Activated T-cell treated with anti-CD3 and anti-CD28 coated beads, Interleukin-2, amount 50 U/mL, for 4 hours (primary cell): ENCODE measurements at regions not wholly inside any gene's neighbourhood (a gene's known extent, or its start where the extent isn't known, plus 50 kb on each side); places are given as distances from the start of the nearest gene placed in this dataset.

ENCODE experiments used
- ATAC-seq, 2 donors: fragments of 200-7000 bp; cut with Tn5 transposase; one replicate each; pipeline ENCODE4 v1.10.0; 2021
- DNase-seq: peaks from one replicate; pipeline ENCODE4 v3.0.0-alpha.2; 2020
- H3K27me3 Mint-ChIP-seq: one replicate; pipeline ENCODE4 v1.8.0; 2021; ENCODE audit warnings: low read depth, mixed read lengths
- H3K36me3 Mint-ChIP-seq: one replicate; pipeline ENCODE4 v1.8.0; 2022; ENCODE audit warnings: mixed read lengths; ENCODE audit not compliant: insufficient read depth
- H3K4me1 Mint-ChIP-seq: one replicate; pipeline ENCODE4 v1.8.0; 2021; ENCODE audit warnings: low read depth, mixed read lengths
- H3K4me3 Mint-ChIP-seq: one replicate; pipeline ENCODE4 v1.8.0; 2021; ENCODE audit warnings: mild to moderate bottlenecking, moderate library complexity, mixed read lengths
- H3K9me3 Mint-ChIP-seq: one replicate; pipeline ENCODE4 v1.8.0; 2021; ENCODE audit warnings: mixed read lengths

GRCh38 chr6:139824864-139825263 is 450.4 kb upstream of the CITED2 start:
- Mint-ChIP-seq H3K9me3 (no peaks in the 10 kb centered on the region), H3K4me3 (no peak overlapping the region)
- no peak for ATAC-seq

DNA sequence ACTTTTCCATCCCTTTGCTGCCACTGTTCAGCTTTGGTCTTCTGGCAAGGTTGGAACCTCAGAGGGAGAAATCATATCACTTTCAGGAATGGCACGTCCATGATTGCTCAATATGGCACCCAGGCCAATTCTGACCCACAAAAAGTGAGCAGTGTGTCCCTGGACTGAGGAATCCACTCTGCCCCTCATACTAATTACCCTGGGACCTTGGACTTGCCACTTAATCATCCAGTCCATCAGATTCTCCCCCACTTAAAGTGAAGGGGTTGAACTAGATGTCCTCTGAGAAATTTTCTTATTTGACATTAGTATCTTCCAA is 449.3 kb upstream of the CITED2 start:
- peaks cover 8% of the 10 kb centered on the region for H3K27me3 Mint-ChIP-seq
- H3K9me3 Mint-ChIP-seq: no peaks in the 10 kb centered on the region
- H3K4me1 Mint-ChIP-seq: no peaks in the 10 kb centered on the region
- H3K4me3 Mint-ChIP-seq: no peak overlapping the region
- DNase-seq (no peak), ATAC-seq (no peak)
- no peaks in the 10 kb centered on the region for H3K36me3 Mint-ChIP-seq

More at GRCh38 chr6:139824864-139825263, 450.4 kb upstream of the CITED2 start:
- no peak for DNase-seq
- Mint-ChIP-seq H3K27me3 (peaks cover 8% of the 10 kb centered on the region), H3K4me1 (no peaks in the 10 kb centered on the region), H3K36me3 (no peaks in the 10 kb centered on the region)

DNA sequence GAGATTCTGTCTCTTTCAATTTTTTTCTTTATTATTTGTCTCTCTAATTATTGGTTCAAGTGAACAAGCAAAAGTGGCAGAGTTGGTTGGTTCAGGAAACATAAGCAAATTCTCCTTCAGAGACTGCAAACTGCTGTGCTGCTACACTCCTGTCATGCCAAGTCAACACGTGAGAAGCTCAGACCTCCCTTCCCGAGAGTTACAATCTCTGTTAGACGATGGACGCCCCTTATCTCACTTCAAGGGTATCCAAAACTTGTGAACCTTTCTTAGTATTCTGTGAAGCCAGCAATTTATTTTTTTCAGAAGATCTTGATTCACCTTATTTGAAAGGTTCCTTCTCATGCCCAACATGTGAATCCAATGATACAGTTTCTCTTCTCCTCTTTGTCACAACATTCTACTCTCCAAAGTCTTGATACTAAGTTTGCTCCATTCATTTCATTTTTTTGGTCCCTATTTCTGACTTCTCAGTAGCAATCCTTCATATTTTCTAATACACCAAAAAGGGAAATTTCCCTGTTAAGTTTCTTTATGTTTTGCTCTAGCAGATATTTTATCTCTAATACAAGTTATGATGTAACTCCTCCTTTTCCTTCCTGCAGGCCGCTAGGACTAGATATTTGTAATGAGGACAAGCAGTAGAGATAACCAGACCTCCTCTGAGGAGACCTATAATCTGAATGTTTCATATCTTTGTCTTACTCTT is 448.8 kb upstream of the CITED2 start:
- H3K4me1 Mint-ChIP-seq: no peaks in the 10 kb centered on the region
- no peak overlapping the region for H3K4me3 Mint-ChIP-seq
- peaks cover 8% of the 10 kb centered on the region for H3K27me3 Mint-ChIP-seq
- ATAC-seq (no peak), DNase-seq (no peak)
- H3K36me3 Mint-ChIP-seq: no peaks in the 10 kb centered on the region
- H3K9me3 Mint-ChIP-seq: no peaks in the 10 kb centered on the region

DNA sequence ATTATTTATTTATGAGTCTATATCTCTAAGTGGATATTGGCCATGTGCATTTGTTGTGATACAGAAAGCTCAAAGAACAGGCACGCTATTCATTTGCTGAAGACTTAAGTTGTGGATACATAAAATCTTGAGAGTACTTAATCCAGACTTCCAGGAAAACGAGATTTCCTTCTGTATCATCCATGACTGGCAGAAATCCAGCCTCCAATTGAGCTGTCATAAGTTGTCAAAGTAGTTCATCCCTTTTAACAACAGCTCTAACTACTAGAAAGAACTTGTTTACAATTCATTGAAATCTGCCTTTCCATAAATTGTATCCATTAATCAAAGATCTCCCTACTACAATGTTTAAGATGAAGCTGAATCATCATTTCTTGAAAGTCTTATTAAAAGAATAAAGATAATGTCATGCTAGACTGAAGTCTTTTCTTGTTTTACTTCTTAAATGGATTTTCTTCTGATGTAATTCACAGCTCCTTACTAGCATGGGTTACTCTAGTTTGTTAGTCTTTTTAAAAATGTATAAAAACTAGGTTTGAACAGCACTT is 447.3 kb upstream of the CITED2 start:
- Mint-ChIP-seq H3K36me3 (no peaks in the 10 kb centered on the region), H3K27me3 (peaks cover 8% of the 10 kb centered on the region), H3K9me3 (no peaks in the 10 kb centered on the region), H3K4me1 (no peaks in the 10 kb centered on the region), H3K4me3 (no peak overlapping the region)
- ATAC-seq (no peak), DNase-seq (no peak)

GRCh38 chr6:139820210-139820609 is 445.8 kb upstream of the CITED2 start:
- no peaks in the 10 kb centered on the region for H3K4me1 Mint-ChIP-seq
- H3K9me3 Mint-ChIP-seq: no peaks in the 10 kb centered on the region
- no peak overlapping the region for H3K4me3 Mint-ChIP-seq
- ATAC-seq (no peak), DNase-seq (no peak)
- H3K36me3 Mint-ChIP-seq: no peaks in the 10 kb centered on the region
- H3K27me3 Mint-ChIP-seq: peaks cover 8% of the 10 kb centered on the region

GRCh38 chr6:139819776-139820175 is 445.3 kb upstream of the CITED2 start:
- H3K27me3 Mint-ChIP-seq: peaks cover 6% of the 10 kb centered on the region
- no peak for DNase-seq
- H3K4me3 Mint-ChIP-seq: no peak overlapping the region
- no peaks in the 10 kb centered on the region for H3K9me3 Mint-ChIP-seq
- H3K36me3 Mint-ChIP-seq: no peaks in the 10 kb centered on the region
- H3K4me1 Mint-ChIP-seq: no peaks in the 10 kb centered on the region
- ATAC-seq: no peak

DNA sequence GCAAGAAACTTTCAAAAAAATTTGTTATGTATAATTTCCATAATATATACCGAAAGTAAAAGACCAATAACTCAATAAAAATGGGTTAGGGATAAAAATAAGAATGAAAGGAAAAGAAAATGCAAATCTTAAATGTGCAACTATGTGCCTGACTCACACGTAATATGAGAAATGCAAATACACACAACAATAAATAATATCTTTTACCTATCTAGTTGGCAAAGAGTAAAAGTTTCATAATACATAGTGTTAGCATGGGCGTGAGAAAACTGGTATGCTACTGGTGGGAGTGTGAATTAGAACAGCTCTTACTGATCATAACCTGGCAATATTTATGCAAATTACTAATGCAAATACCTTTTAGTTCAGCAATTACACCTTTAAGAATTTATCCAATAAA is 438.5 kb upstream of the CITED2 start:
- no peaks in the 10 kb centered on the region for H3K4me1 Mint-ChIP-seq
- ATAC-seq (no peak), DNase-seq (no peak)
- no peaks in the 10 kb centered on the region for H3K9me3 Mint-ChIP-seq
- peaks cover 5% of the 10 kb centered on the region for H3K27me3 Mint-ChIP-seq
- H3K36me3 Mint-ChIP-seq: no peaks in the 10 kb centered on the region
- no peak overlapping the region for H3K4me3 Mint-ChIP-seq

DNA sequence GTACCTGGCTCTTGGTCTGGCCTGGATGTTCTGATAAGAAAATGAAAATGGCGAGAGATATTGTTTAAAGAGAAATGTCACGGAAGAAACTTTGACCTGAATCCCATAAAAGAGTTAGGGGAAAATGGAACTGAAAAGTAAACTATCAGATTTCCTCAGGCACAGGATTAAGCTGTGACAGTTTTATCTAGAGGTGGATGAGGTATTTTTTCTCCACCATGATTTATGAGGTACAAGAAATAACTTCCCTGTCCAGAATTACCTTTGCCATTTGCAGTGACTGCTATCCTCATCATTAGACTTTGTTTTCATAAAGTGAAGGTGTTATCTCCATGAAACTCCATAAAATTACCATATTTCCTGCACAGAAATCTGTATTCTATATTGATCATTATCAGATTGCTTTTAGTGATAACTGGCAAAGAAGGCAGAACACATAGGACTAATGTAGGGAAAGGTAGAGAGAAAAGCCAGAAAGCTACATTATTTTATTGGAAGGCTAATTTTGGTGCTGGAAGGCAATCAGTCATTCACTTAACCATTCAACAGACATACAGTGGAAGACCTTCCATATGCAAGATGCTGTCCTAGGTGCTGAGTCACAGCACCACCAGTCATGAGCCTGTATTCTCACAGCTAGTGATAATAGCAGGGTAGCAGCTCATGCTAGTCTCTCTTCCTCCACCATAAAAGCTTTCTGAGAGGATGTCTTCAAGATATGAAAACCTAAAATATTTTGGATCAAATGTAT is 427.3 kb upstream of the CITED2 start:
- no peaks in the 10 kb centered on the region for H3K9me3 Mint-ChIP-seq
- DNase-seq (no peak), ATAC-seq (no peak)
- no peaks in the 10 kb centered on the region for H3K4me1 Mint-ChIP-seq
- no peaks in the 10 kb centered on the region for H3K36me3 Mint-ChIP-seq
- H3K27me3 Mint-ChIP-seq: peaks cover 2% of the 10 kb centered on the region
- no peak overlapping the region for H3K4me3 Mint-ChIP-seq

DNA sequence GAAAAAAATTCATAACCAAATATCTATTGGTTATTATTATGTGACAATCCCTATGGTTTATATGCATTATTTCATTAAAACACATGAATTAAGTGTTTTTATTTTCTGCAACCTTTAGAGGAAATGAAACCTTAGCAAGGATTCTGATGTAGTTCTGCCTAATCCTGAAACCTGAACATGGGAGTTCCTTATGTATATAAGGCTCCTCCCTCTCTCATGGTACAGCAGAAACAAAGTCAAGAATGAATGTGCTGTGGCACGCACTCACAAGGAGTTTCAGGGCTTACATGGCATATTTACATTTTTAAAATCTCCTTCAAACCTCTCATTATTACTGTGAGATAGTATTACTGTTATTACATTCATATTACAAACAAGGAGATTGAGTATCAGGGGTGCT is 426.4 kb upstream of the CITED2 start:
- Mint-ChIP-seq H3K4me3 (no peak overlapping the region), H3K4me1 (no peaks in the 10 kb centered on the region)
- ATAC-seq: no peak

GRCh38 chr6:139790527-139790926 is 416.1 kb upstream of the CITED2 start:
- Mint-ChIP-seq H3K9me3 (peaks cover 6% of the 10 kb centered on the region), H3K4me3 (no peak overlapping the region), H3K27me3 (peaks cover 8% of the 10 kb centered on the region), H3K4me1 (no peaks in the 10 kb centered on the region), H3K36me3 (no peaks in the 10 kb centered on the region)
- no peak for ATAC-seq
- DNase-seq: no peak

More for the DNA sequence above, 426.4 kb upstream of the CITED2 start:
- DNase-seq: no peak
- no peaks in the 10 kb centered on the region for H3K36me3 Mint-ChIP-seq
- H3K27me3 Mint-ChIP-seq: peaks cover 2% of the 10 kb centered on the region
- H3K9me3 Mint-ChIP-seq: no peaks in the 10 kb centered on the region

GRCh38 chr6:139784222-139784769 is 409.8 kb upstream of the CITED2 start:
- DNase-seq (no peak), ATAC-seq (no peak)
- H3K4me1 Mint-ChIP-seq: no peaks in the 10 kb centered on the region
- no peaks in the 10 kb centered on the region for H3K36me3 Mint-ChIP-seq
- H3K27me3 Mint-ChIP-seq: peaks cover 4% of the 10 kb centered on the region
- H3K9me3 Mint-ChIP-seq: peaks cover 11% of the 10 kb centered on the region
- no peak overlapping the region for H3K4me3 Mint-ChIP-seq

DNA sequence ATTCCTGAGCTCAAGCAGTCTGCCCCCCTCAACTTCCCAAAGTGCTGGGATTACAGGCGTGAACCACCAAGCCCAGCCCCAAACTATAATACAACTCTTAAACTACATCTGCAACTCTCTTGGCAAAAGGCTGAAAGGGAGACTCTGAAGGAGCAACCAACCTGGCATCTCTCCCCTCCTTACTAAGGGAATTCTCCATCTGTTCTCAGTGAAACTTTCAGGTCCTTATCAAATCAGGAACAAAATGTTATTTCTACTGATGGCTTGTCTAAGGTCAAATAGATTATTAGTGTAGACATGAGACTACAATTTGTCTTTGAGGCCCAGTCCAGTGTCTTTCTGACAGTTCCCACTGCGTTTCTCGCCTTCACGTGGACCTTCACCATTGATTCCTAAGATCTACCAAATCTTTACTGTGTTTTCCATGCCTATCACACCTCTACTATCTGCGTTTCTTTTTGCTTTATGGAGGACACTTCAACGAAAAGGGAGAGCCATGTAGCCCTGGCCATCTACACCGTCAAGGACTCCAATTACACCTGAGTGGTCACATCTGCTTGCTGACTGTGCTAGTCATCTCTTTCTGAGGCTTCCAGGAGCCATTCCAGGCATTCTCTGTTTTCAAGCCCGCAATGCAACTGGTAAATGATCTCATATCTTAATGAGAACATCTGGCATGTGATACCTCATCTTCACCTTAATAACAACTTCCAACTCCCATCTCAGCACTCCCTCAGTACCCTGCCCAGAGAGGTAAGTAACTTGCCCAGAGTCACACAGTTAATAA is 405.7 kb upstream of the CITED2 start:
- no peak overlapping the region for H3K4me3 Mint-ChIP-seq
- DNase-seq: no peak
- no peaks in the 10 kb centered on the region for H3K27me3 Mint-ChIP-seq
- no peaks in the 10 kb centered on the region for H3K4me1 Mint-ChIP-seq
- peaks cover 6% of the 10 kb centered on the region for H3K9me3 Mint-ChIP-seq
- no peaks in the 10 kb centered on the region for H3K36me3 Mint-ChIP-seq
- no peak for ATAC-seq

DNA sequence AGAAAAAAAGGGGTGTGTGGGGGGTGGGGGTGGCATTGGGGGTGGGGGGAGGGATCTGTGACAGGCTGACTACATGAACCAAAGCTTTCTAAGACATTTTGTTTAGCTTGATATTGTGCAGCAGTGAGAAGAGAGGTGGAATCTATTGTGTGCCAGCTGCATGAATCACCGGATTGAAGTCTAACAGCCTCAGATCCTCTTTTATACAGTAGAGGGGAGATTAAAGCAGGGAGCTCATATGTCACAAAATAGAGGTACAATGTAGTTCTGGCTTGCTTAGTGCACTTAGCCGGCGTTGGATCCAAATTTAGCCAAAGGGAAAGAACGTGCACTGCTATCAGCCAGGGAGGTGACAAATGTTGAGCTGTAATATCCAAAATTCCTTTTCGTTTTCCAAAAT is 404.2 kb upstream of the CITED2 start:
- DNase-seq: no peak
- Mint-ChIP-seq H3K4me1 (no peaks in the 10 kb centered on the region), H3K9me3 (no peaks in the 10 kb centered on the region), H3K4me3 (no peak overlapping the region), H3K27me3 (peaks cover 3% of the 10 kb centered on the region), H3K36me3 (no peaks in the 10 kb centered on the region)
- no peak for ATAC-seq

DNA sequence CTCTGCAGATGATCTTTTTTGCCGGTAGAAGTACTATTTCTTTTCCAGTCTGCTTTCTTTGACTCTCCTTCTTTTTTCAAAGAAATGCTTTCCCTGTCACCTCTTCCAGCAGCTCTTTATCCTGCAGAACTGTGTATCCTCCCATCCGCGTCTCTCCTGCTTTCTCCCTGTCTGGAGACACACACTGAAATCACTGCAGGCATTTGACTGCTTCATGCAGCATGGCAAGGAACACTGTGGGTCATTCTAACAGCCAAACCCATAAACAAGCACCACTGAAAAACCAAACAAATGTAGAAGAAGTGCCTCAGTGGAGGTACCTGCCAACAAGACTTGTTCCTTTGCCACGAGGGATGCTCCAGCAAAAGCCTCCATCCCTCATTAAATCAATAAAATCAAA is 403.7 kb upstream of the CITED2 start:
- no peak for ATAC-seq
- no peak for DNase-seq
- Mint-ChIP-seq H3K4me1 (no peaks in the 10 kb centered on the region), H3K36me3 (no peaks in the 10 kb centered on the region), H3K4me3 (no peak overlapping the region), H3K27me3 (peaks cover 3% of the 10 kb centered on the region), H3K9me3 (no peaks in the 10 kb centered on the region)
